ENCODE measurements at regions not wholly inside any gene's neighbourhood (a gene's known extent, or its start where the extent isn't known, plus 50 kb on each side); places are given as distances from the start of the nearest gene placed in this dataset.

DNA sequence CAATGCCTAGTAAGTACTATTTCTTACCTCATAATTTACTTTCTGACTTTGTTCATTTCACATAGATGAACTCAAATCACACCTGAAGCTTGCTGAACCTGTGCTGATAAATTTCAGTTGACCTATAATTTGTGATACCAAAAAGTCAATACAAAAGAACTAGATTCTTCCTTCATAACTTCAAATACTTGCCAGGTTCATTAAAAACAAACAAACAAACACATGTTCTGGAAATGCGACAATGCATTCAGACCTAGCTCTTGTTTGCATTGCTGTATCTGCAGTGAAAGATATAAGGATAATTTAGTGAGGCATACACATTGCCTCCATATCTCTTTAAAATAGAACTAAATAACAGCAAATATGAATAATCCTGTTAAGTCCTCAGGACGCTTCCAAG is 221.3 kb downstream of the GXYLT1 start:
- TF ChIP-seq, protein P1, sequence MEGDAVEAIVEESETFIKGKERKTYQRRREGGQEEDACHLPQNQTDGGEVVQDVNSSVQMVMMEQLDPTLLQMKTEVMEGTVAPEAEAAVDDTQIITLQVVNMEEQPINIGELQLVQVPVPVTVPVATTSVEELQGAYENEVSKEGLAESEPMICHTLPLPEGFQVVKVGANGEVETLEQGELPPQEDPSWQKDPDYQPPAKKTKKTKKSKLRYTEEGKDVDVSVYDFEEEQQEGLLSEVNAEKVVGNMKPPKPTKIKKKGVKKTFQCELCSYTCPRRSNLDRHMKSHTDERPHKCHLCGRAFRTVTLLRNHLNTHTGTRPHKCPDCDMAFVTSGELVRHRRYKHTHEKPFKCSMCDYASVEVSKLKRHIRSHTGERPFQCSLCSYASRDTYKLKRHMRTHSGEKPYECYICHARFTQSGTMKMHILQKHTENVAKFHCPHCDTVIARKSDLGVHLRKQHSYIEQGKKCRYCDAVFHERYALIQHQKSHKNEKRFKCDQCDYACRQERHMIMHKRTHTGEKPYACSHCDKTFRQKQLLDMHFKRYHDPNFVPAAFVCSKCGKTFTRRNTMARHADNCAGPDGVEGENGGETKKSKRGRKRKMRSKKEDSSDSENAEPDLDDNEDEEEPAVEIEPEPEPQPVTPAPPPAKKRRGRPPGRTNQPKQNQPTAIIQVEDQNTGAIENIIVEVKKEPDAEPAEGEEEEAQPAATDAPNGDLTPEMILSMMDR (IDR thresholded peaks at IDR 0.05; ENCODE audit: low read depth, low read length), result no peak
- TF ChIP-seq EZH2phosphoT487 (IDR thresholded peaks at IDR 0.05; ENCODE audit: low read depth), result no peak
